HG02840 (cell line): ENCODE measurements at regions not wholly inside any gene's neighbourhood (a gene's known extent, or its start where the extent isn't known, plus 50 kb on each side); places are given as distances from the start of the nearest gene placed in this dataset.

Experiments
- ATAC-seq: cut with Tn5 transposase; IDR thresholded peaks from one replicate; pipeline ENCODE4 v1.9.1; 2021; ENCODE audit warnings: mild to moderate bottlenecking, moderate library complexity, moderate number of reproducible peaks; ENCODE audit not compliant: unreplicated experiment, low FRiP score

DNA sequence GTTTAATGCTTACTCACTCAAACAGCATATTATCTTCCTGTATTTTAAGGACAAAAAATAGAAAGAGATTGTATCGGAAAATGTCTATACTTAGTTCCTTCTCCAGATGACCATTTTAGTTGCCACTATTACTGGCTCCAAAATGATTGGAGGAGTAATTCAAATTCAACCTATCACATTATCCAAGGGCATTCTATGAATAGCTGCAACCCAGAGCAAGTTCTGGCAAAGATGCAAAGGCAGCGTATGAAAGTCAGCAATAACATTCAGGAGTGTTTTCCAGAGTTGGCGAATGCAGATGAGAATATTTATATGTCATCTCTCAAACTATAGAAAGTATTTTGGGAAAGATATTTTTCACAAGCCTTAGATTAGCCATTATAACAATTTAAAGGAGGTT, 389.8 kb upstream of the ADGRL2 start:
- ATAC-seq = no peak

GRCh38 chr1:81410351-81410750, 390.4 kb upstream of the ADGRL2 start:
- no peak for ATAC-seq

DNA sequence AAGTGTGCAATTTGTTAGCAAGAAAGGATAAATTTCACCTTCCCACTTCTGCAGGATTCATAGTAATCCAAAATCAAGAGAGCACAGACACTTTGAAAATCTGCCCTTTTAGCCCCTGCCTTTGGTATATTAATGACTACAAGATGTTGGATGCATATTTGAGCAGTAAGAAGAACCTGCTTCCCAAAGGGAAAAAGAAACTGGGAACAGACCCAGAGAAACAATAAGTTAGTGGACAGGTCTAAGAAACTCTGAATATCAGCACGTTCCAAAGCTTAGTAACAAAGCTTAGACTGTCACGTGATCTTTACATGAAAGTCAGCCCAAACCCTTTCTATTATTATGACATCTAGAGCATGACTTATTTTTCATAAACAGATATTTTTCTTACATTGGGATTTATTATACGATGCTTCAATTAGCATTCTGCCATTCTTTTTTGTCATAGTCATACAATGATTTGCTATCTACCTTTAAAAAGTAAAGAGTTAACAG, 390.9 kb upstream of the ADGRL2 start:
- ATAC-seq = no peak

DNA sequence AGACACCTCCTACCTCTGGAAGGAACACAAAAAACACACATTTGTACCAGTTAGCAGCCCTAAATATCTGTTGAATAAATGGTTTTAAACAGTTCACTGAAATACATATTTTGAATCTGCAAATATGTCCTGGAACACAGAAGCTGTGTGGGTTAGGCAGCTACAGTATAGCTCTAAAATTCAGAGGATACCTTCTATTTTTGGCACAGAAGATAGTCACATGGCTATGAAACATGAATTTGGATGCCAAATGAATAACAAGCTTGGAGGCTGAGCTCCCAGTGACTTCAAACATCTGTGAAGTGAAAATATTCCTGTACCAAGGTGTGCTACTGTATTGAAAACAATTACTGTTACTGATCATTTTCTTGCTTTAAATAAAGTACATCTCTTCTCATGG, 391.5 kb upstream of the ADGRL2 start:
- ATAC-seq = no peak

DNA sequence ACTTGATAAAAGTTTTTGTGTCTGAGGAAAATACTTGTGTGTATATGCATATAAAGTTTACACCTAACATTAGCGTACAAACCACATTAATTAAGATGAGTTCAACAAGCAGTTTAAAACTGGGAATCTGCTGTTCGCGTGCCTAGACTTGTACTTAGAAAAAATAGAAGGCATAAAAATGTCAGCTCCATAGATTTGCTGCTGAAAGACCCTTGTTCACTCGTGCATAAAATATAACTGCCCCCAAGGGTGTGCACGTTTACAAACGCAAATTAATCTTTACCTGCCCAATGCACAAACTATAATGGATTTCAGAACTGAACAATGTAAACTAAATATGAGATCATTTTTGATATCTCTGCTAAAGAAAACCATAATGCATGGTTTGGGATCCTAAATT, 392.3 kb upstream of the ADGRL2 start:
- ATAC-seq = no peak

DNA sequence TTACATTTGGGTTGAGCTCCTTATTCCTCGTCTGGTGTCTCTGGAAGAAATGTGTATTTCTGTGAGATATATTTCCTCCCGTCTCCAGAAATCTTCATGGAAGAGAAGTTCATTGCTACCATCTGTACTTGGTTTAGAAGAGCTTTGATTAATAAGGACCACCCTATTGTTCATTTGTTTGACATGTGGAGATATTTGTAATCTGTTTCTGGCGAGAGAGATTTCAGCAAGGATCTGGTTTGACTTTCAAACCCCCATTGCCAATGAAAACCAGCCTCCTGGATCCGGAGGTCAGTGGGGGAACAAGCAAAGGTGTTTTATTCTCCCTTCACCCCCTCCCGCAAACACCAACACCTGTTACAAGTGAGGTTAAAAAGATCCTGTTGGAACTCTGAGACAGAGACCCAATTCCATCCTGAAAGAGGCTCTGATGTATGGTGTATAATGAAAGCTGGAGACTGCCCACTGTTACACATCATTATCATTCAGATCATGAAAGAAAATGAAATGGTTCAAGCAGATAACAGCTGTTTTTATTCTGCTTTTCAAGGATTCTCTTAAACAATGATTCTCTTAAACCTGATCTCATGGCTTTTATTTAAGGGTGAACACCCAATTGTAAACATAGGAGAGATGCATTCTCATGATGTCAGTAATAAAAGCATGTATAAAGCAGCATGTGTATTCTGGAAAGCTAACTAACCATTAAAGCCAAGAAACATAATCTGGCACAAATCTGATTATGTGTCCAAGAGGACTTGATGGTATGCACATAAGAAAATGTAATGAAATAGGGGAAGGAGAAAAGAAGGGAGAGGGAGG, 393.5 kb upstream of the ADGRL2 start:
- ATAC-seq = no peak

DNA sequence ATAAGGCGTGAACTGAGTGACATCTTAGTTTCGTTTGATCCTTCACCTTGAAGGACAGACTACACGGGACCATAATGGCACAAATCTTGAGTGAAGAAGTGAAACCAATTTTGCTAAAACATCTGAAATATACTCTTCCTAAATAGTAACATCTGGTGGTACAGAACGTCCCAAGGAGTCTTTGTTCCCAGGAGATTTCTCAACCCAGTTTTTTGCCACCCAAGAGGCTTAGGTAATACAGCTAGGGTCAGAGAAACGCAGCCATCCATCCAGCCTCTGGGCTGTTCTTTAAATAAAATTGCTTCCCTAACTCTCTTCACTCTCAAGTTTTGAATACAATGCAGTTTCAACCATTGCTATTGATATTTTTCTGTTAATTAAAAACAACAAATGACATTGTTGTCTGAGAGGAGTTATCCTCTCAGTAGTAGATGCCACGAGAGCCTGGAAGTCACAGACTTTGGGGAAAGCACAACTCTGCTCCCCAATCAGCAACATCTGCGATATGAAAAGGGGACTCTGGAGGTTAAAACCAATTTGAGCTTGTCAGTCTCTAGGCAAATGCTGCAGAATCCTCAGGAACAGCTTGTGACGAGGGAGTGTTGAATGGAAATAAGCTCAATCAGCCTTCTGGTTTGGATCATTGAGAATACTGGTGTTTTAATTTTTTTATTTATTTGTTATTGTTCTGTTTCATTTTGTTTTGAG, 394.3 kb upstream of the ADGRL2 start:
- no peak for ATAC-seq

DNA sequence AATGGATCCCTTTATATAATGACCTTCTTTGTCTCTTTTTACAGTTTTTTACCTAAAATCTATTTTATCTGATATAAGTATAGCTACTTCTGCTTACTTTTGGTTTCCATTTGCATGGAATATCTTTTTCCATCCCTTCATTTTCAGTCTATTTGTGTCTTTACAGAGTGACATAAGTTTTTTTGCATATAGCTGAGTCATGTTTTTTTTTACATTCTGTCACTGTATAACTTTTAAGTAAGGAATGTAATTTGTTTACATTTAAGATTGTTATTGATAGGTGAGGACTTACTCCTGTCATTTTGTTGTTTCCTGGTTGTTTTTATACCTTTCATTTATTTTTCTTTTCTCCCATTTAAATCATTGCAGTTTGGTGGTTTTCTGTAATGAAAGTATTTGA, 402.7 kb upstream of the ADGRL2 start:
- no peak for ATAC-seq

DNA sequence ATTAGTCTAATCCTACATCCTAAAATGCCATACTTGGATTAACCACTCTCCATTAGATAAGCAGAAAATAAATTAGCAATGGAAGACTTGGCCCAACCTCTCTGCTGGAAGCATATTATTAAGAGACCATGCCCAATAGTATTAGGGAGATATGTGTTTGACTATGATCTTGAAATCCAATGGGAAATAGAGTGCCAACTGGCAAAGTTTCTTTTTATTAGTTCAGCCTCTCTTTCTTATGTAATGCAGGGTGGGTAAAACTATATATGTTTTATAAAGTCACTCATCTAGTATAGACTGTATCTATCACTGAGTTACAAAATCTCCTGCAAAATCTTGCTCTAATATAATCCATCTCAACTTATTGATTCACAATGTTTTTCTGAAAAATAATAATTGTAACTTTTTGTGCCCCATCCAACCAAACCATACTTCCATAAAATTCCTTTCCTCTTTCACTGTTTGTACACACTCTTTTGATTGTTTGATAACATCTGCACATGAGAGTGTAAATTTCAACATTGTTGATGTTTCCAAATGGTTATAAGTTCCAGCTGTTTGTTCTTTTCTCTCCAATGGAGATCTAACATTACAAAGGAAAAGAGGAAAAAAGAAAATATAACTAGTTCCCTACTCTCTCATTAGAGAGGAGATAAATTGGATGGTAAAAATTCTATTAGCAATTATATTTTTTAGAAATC, 408.1 kb upstream of the ADGRL2 start:
- ATAC-seq = no peak

- no peak for ATAC-seq
Measured at GRCh38 chr1:81391125-81391828, 409.5 kb upstream of the ADGRL2 start.

DNA sequence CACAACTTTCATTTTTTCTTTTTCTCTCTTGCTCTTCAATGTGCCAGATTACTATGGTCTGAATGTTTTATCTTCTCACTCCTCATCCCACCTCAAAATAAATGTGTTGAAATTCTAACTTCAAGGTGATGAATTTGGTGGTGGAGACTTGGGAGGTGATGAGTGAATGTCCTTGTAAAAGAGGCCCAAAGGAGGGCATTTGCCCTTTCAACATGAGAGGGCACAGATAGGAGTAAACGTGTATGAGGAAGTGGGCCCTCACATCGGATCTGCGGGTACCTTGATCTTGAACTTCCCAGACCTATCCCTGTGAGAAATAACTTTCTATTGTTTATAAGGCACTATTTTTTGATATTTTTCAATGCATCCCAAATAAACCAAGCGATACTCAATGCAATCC, 412.3 kb upstream of the ADGRL2 start:
- no peak for ATAC-seq

DNA sequence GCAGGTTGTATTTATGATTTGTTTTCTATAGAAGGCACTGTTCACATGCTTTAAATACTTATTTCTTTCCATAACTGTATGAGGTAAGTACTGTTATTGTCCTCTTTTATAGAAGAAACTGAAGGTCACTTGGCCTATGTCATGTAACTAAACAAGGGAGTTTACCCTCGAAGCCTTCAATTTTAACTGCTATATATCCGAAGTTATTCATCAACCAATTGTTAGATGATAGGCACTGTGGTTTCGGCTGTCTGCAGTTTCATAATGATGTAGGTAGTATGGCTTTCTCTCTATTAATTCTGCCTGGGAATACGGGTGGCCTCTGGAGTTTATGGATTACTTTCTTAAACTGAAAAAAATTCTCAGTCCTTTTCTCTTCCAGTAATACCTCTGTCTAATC, 413.3 kb upstream of the ADGRL2 start:
- ATAC-seq = no peak

GRCh38 chr1:81382561-81382960, 418.2 kb upstream of the ADGRL2 start:
- no peak for ATAC-seq

GRCh38 chr1:81381881-81382280, 418.9 kb upstream of the ADGRL2 start:
- no peak for ATAC-seq

DNA sequence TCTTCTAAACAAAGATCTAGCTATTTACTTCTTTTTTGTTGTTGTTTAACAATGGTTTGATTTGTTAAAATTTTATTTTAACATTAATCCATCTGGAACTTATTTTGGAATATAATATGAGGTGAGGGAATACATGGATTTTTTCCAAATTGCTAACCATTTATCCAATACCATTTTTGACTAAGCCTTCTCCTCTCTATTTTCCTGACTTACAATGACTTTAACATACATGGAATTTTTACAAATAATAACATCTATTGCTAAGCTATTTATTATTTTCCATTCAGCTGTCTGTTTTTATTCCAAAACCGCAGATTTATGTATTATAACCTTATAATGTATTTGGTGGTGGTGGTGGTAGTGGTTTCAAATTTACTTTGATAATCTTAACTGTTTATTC, 420.3 kb upstream of the ADGRL2 start:
- no peak for ATAC-seq

GRCh38 chr1:81379430-81379829, 421.3 kb upstream of the ADGRL2 start:
- no peak for ATAC-seq

- no peak for ATAC-seq
Measured at GRCh38 chr1:81377406-81377805, 423.3 kb upstream of the ADGRL2 start.

DNA sequence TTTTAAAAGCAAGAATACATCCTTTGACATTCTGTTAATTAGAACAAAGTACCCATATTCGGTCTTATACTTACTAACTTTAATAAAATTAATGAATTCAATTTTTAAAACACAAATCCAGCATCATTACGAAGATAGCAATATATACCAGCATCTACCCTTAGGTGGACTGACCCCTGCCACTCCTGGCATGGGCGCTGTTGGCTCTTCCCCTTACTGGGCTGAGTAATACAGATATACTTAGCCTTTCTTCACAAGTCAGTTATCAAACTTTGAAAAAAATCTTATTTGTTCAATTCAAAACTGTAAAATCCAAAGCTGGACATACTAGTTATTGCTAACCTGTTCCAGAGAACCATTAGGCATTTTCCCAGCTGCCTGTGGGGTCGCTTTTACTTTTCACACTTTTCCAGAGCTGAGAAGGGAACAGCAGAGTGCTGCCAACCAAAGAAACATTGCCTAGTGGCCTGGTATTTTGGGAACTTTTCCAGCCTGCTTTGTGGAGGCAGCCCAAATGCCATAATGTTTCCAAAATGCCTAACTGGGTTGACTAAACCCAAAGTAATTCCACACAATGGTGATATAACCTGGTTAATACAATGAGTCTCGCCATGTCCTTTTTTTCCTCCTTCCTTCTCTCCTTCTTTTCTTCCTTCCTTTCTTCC, 424.7 kb upstream of the ADGRL2 start:
- no peak for ATAC-seq

DNA sequence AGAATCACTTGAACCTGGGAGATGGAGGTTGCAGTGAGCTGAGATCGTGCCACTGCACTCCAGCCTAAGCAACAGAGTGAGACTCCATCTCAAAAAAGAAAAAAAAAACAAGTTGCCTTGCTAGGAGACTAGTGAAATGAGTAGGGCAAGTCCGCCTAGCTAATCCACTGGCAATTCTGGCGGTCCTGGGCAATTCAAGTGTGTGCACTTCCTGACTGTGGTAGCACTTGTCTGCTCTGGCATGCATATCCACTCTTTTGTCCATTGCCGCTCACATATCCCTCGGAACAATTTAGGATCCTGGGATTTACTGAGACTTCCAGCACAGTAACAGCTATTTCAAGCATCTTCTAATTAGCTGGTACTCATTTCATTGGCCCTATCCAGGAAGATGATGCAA, 426.3 kb upstream of the ADGRL2 start:
- ATAC-seq = no peak

GRCh38 chr1:81371864-81372263, 428.9 kb upstream of the ADGRL2 start:
- no peak for ATAC-seq
